ENCODE measurements at regions not wholly inside any gene's neighbourhood (a gene's known extent, or its start where the extent isn't known, plus 50 kb on each side); places are given as distances from the start of the nearest gene placed in this dataset.

DNA sequence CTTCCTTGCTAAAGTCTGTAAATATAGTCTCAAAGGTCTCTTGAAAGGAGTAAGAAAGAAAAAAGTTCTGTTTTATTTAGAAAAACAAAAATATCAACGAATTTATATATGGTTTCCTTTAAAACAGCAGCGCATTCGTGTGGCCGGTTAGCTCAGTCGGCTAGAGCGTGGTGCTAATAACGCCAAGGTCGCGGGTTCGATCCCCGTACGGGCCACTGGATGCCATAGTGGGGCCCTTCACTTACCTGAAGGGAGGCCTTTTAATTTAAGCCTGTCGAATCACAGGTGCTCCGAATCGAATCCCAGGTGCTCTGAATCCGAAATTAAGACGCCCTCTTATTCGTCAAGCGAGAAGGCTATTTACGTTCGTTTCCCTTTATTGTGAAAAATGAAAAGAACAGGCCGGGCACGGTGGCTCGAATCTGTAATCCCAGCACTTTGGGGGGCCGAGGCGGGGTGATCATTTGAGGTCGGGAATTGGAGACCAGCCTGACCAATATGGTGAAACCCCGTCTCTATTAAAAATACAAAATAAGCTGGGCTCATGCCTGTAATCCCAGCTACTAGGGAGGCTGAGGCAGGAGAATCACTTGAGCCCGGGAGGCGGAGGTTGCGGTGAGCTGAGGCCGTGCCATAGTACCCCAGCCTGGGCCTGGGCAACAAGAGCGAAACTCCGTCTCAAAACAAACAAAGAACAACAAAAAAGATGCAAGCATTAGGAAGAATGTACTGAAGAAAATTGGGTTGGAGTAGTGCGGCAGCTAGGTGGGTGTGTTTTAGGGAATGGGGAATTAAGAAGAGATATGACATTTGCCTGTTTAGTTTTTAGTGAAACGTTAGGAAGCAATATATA is 195.8 kb upstream of the ZNF184 start (continued):
- TF ChIP-seq, protein P1, sequence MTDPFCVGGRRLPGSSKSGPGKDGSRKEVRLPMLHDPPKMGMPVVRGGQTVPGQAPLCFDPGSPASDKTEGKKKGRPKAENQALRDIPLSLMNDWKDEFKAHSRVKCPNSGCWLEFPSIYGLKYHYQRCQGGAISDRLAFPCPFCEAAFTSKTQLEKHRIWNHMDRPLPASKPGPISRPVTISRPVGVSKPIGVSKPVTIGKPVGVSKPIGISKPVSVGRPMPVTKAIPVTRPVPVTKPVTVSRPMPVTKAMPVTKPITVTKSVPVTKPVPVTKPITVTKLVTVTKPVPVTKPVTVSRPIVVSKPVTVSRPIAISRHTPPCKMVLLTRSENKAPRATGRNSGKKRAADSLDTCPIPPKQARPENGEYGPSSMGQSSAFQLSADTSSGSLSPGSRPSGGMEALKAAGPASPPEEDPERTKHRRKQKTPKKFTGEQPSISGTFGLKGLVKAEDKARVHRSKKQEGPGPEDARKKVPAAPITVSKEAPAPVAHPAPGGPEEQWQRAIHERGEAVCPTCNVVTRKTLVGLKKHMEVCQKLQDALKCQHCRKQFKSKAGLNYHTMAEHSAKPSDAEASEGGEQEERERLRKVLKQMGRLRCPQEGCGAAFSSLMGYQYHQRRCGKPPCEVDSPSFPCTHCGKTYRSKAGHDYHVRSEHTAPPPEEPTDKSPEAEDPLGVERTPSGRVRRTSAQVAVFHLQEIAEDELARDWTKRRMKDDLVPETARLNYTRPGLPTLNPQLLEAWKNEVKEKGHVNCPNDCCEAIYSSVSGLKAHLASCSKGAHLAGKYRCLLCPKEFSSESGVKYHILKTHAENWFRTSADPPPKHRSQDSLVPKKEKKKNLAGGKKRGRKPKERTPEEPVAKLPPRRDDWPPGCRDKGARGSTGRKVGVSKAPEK (CRISPR knock-in tag; IDR thresholded peaks at IDR 0.05; ENCODE audit: borderline replicate concordance), result peak; percentile 93; the same call in 1 of the 2 replicates
- TF ChIP-seq HOXD1 (CRISPR knock-in tag; IDR thresholded peaks at IDR 0.05), result no peak; the same call in 1 of the 2 replicates
- TF ChIP-seq, protein P2, sequence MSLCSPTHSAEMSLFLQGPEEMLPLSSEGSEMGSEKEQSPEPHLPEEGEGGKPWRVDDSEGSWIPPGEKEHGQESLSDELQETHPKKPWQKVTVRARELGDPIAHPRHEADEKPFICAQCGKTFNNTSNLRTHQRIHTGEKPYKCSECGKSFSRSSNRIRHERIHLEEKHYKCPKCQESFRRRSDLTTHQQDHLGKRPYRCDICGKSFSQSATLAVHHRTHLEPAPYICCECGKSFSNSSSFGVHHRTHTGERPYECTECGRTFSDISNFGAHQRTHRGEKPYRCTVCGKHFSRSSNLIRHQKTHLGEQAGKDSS (CRISPR knock-in tag; IDR thresholded peaks at IDR 0.05; ENCODE audit: borderline replicate concordance, low read depth), result no peak
- TF ChIP-seq ETV6 (CRISPR knock-in tag; conservative IDR thresholded peaks at IDR 0.05), result no peak
- no peak for TF ChIP-seq HHEX (CRISPR knock-in tag; IDR thresholded peaks at IDR 0.05)
- TF ChIP-seq NR2F6 (IDR thresholded peaks at IDR 0.05), result no peak; the same call in 1 of the 2 replicates
- no peak for TF ChIP-seq NR2F6 (CRISPR knock-in tag; IDR thresholded peaks at IDR 0.05)
- TF ChIP-seq ZNF335 (CRISPR knock-in tag; IDR thresholded peaks at IDR 0.05), result no peak
- peak; percentile 69 for TF ChIP-seq SAP130 (CRISPR knock-in tag; IDR thresholded peaks at IDR 0.05; ENCODE audit: low read depth)
- TF ChIP-seq ZBTB20 (CRISPR knock-in tag; IDR thresholded peaks at IDR 0.05; ENCODE audit: borderline replicate concordance, low read depth), result 0 out of 2 replicates have a peak, but pooled peaks have one; percentile 22
- no peak for TF ChIP-seq HCFC1 (IDR thresholded peaks at IDR 0.05; ENCODE audit: low read depth, low read length)
- TF ChIP-seq, protein P3, sequence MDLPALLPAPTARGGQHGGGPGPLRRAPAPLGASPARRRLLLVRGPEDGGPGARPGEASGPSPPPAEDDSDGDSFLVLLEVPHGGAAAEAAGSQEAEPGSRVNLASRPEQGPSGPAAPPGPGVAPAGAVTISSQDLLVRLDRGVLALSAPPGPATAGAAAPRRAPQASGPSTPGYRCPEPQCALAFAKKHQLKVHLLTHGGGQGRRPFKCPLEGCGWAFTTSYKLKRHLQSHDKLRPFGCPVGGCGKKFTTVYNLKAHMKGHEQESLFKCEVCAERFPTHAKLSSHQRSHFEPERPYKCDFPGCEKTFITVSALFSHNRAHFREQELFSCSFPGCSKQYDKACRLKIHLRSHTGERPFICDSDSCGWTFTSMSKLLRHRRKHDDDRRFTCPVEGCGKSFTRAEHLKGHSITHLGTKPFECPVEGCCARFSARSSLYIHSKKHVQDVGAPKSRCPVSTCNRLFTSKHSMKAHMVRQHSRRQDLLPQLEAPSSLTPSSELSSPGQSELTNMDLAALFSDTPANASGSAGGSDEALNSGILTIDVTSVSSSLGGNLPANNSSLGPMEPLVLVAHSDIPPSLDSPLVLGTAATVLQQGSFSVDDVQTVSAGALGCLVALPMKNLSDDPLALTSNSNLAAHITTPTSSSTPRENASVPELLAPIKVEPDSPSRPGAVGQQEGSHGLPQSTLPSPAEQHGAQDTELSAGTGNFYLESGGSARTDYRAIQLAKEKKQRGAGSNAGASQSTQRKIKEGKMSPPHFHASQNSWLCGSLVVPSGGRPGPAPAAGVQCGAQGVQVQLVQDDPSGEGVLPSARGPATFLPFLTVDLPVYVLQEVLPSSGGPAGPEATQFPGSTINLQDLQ (CRISPR knock-in tag; IDR thresholded peaks at IDR 0.05), result no peak
- no peak for TF ChIP-seq PAWR (CRISPR knock-in tag; IDR thresholded peaks at IDR 0.05; ENCODE audit: borderline replicate concordance)
- no peak for TF ChIP-seq ZFP36L2 (CRISPR knock-in tag; IDR thresholded peaks at IDR 0.05)
- TF ChIP-seq, protein P4, sequence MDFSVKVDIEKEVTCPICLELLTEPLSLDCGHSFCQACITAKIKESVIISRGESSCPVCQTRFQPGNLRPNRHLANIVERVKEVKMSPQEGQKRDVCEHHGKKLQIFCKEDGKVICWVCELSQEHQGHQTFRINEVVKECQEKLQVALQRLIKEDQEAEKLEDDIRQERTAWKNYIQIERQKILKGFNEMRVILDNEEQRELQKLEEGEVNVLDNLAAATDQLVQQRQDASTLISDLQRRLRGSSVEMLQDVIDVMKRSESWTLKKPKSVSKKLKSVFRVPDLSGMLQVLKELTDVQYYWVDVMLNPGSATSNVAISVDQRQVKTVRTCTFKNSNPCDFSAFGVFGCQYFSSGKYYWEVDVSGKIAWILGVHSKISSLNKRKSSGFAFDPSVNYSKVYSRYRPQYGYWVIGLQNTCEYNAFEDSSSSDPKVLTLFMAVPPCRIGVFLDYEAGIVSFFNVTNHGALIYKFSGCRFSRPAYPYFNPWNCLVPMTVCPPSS (IDR thresholded peaks at IDR 0.05), result no peak
- TF ChIP-seq ELF4 (CRISPR knock-in tag; IDR thresholded peaks at IDR 0.05; ENCODE audit: borderline replicate concordance), result no peak
- no peak for TF ChIP-seq MAFK (conservative IDR thresholded peaks at IDR 0.05 in 1 of 2, IDR thresholded peaks at IDR 0.05 in 1 of 2; ENCODE audit: low read length in 2 of 2)
- TF ChIP-seq ZFY (CRISPR knock-in tag; IDR thresholded peaks at IDR 0.05), result peak; percentile 46
- peak; percentile 18; the same call in 1 of the 2 replicates for TF ChIP-seq KDM5B (CRISPR knock-in tag; IDR thresholded peaks at IDR 0.05; ENCODE audit: borderline replicate concordance)
- no peak for TF ChIP-seq ATM (IDR thresholded peaks at IDR 0.05; ENCODE audit: borderline replicate concordance)
- no peak for TF ChIP-seq FOXA1 (IDR thresholded peaks at IDR 0.05)
- no peak for TF ChIP-seq FOXA1 (CRISPR knock-in tag; IDR thresholded peaks at IDR 0.05)
- no peak for TF ChIP-seq ZNF296 (CRISPR knock-in tag; conservative IDR thresholded peaks at IDR 0.05)
- TF ChIP-seq KLF13 (CRISPR knock-in tag; IDR thresholded peaks at IDR 0.05), result no peak
- TF ChIP-seq ZNF430 (CRISPR knock-in tag; IDR thresholded peaks at IDR 0.05), result no peak

All from HepG2 (cell line).